ENCODE measurements at regions not wholly inside any gene's neighbourhood (a gene's known extent, or its start where the extent isn't known, plus 50 kb on each side); places are given as distances from the start of the nearest gene placed in this dataset.

DNA sequence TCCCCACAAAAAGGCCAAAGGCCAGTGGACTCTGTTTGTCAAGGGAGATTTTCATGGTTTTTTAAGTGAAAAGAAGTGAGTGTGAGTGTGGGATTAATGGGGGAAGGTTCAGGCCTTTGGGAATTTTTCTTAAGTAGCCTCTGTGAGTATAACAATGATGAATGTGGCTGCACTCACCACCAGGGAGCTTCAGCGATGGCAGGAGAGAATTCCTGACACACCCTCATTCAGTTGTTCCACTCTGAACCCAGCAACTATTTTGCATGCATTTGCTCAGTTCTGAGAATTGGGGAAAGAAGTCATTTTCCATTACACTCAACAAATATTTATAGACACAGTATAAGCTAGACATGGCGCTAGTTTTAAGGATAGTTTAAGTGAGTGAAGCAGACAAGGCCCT lies 117.9 kb downstream of the CCNA1 start:
- no peaks in the 10 kb centered on the region for H3K9me3 ChIP-seq (ENCODE audit: low read depth, low read length, poor library complexity, severe bottlenecking)
- no peak overlapping the region for H3K4me3 ChIP-seq (ENCODE audit: low read depth, low read length, poor library complexity, severe bottlenecking)
- CTCF ChIA-PET, result no interaction called here
- H3K27ac ChIP-seq (ENCODE audit: low read depth, low read length, poor library complexity, severe bottlenecking), result peak overlapping the region; percentile 37
- no peak for TF ChIP-seq CTCF (conservative IDR thresholded peaks at IDR 0.05; ENCODE audit: low read depth, low read length)
- TF ChIP-seq EZH2 (IDR thresholded peaks at IDR 0.05; ENCODE audit: borderline replicate concordance, low read depth, low read length, poor library complexity, severe bottlenecking), result no peak
- no peaks in the 10 kb centered on the region for H3K36me3 ChIP-seq (ENCODE audit: insufficient read depth, low read length, poor library complexity, severe bottlenecking)
- POLR2A ChIA-PET (ENCODE audit: low non-redundant PET), result no interaction called here
- no TSS peak for BruUV-seq (replicated peaks)
- intact Hi-C loops (cut with micrococcal nuclease; ENCODE audit: unreplicated experiment), result no loop called here
- peaks cover 23% of the 10 kb centered on the region for H3K4me1 ChIP-seq (ENCODE audit: insufficient read depth, low read length, poor library complexity, severe bottlenecking)
- H3K27me3 ChIP-seq (replicated peaks; ENCODE audit: insufficient read depth, low read depth, low read length, poor library complexity), result no peaks in the 10 kb centered on the region
- DNase-seq (ENCODE audit: low spot score), result no peak

GRCh38 chr13:36551445-36551844 lies 119.2 kb downstream of the CCNA1 start:
- intact Hi-C loops (cut with micrococcal nuclease; ENCODE audit: unreplicated experiment), result no loop called here
- POLR2A ChIA-PET (ENCODE audit: low non-redundant PET), result no interaction called here
- Histone ChIP-seq H3K36me3 (ENCODE audit: insufficient read depth, low read length, poor library complexity, severe bottlenecking) (no peaks in the 10 kb centered on the region), H3K27me3 (replicated peaks; ENCODE audit: insufficient read depth, low read depth, low read length, poor library complexity) (no peaks in the 10 kb centered on the region), H3K4me3 (ENCODE audit: low read depth, low read length, poor library complexity, severe bottlenecking) (no peak overlapping the region), H3K27ac (ENCODE audit: low read depth, low read length, poor library complexity, severe bottlenecking) (no peak overlapping the region), H3K4me1 (ENCODE audit: insufficient read depth, low read length, poor library complexity, severe bottlenecking) (peaks cover 35% of the 10 kb centered on the region), H3K9me3 (ENCODE audit: low read depth, low read length, poor library complexity, severe bottlenecking) (no peaks in the 10 kb centered on the region)
- no peak for DNase-seq (ENCODE audit: low spot score)
- CTCF ChIA-PET, result no interaction called here
- no peak for TF ChIP-seq CTCF (conservative IDR thresholded peaks at IDR 0.05; ENCODE audit: low read depth, low read length)
- no TSS peak for BruUV-seq (replicated peaks)

DNA sequence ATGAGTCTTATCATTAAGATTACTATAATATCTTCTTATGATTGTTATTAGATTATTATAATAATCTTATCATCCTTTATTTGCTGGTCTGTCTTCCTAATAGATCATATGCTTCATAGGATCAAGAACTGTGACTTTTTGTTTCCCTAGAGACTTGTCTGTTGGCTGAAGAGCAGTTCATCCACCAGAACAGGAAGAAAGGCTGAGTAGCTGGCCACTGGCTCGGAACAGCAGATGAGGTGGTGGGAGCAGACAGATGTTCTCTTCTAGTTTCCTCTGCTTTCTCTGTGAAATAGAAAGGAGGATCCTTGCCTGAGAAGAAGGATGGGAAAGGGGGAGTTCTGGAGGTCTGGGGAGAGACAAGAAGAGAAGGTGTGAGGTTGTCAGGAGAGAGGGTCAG lies 120.0 kb downstream of the CCNA1 start:
- no peaks in the 10 kb centered on the region for H3K27me3 ChIP-seq (replicated peaks; ENCODE audit: insufficient read depth, low read depth, low read length, poor library complexity)
- POLR2A ChIA-PET (ENCODE audit: low non-redundant PET), result no interaction called here
- no peaks in the 10 kb centered on the region for H3K36me3 ChIP-seq (ENCODE audit: insufficient read depth, low read length, poor library complexity, severe bottlenecking)
- no peak overlapping the region for H3K27ac ChIP-seq (ENCODE audit: low read depth, low read length, poor library complexity, severe bottlenecking)
- BruUV-seq (replicated peaks), result no TSS peak
- TF ChIP-seq CTCF (conservative IDR thresholded peaks at IDR 0.05; ENCODE audit: low read depth, low read length) (no peak), EZH2 (IDR thresholded peaks at IDR 0.05; ENCODE audit: borderline replicate concordance, low read depth, low read length, poor library complexity, severe bottlenecking) (no peak)
- DNase-seq (ENCODE audit: low spot score), result no peak
- intact Hi-C loops (cut with micrococcal nuclease; ENCODE audit: unreplicated experiment), result no loop called here
- CTCF ChIA-PET, result no interaction called here
- H3K4me3 ChIP-seq (ENCODE audit: low read depth, low read length, poor library complexity, severe bottlenecking), result no peak overlapping the region
- H3K9me3 ChIP-seq (ENCODE audit: low read depth, low read length, poor library complexity, severe bottlenecking), result no peaks in the 10 kb centered on the region
- peaks cover 39% of the 10 kb centered on the region for H3K4me1 ChIP-seq (ENCODE audit: insufficient read depth, low read length, poor library complexity, severe bottlenecking)
